ENCODE measurements at regions not wholly inside any gene's neighbourhood (a gene's known extent, or its start where the extent isn't known, plus 50 kb on each side); places are given as distances from the start of the nearest gene placed in this dataset.

DNA sequence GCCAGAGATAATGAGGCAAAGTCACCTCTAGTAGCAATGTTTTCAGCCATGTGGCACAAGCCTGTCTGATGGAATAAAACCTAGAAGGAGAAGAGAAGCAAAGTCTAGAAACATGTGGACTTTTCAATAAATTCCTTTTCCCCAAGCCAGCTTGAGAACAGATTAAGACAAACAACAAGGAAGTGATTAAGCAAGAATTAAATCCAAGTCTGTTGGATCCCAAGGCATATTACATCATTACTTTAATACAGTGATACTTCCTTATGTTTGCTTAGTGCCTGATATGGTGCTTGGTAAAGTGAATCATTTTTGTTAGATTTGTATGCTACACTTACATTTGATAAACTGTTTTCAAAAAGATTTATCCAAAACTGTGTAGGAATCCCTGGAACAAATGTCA is 260.3 kb upstream of the FAM83B start:
- TF ChIP-seq POLR2AphosphoS5 (IDR thresholded peaks at IDR 0.05; ENCODE audit: borderline replicate concordance, low read depth, low read length), result no peak
- TF ChIP-seq EZH2 (IDR thresholded peaks at IDR 0.05), result no peak

Data from SK-N-MC (cell line).